ENCODE measurements at regions not wholly inside any gene's neighbourhood (a gene's known extent, or its start where the extent isn't known, plus 50 kb on each side); places are given as distances from the start of the nearest gene placed in this dataset.

- Histone ChIP-seq H3K27me3 (ENCODE audit: low read depth, low read length) (no peaks in the 10 kb centered on the region), H3K9me3 (ENCODE audit: control insufficient read depth in 1 of 2, low read length in 2 of 2) (no peaks in the 10 kb centered on the region), H3K4me3 (ENCODE audit: low read depth in 1 of 2, low read length in 2 of 2) (no peak overlapping the region), H3K4me1 (ENCODE audit: control insufficient read depth in 1 of 2, insufficient read depth in 2 of 2, low read length in 2 of 2) (no peaks in the 10 kb centered on the region), H3K36me3 (ENCODE audit: control insufficient read depth in 1 of 2, insufficient read depth in 2 of 2, low read length in 2 of 2) (no peaks in the 10 kb centered on the region), H3K27ac (ENCODE audit: low read length) (no peak overlapping the region)
These were observed 277.5 kb downstream of the RASSF9 start for GRCh38 chr12:85558684-85559083.

- H3K27me3 ChIP-seq (ENCODE audit: low read depth, low read length): no peaks in the 10 kb centered on the region
- no peaks in the 10 kb centered on the region for H3K9me3 ChIP-seq (ENCODE audit: control insufficient read depth in 1 of 2, low read length in 2 of 2)
- H3K4me1 ChIP-seq (ENCODE audit: control insufficient read depth in 1 of 2, insufficient read depth in 2 of 2, low read length in 2 of 2): no peaks in the 10 kb centered on the region
- no peaks in the 10 kb centered on the region for H3K36me3 ChIP-seq (ENCODE audit: control insufficient read depth in 1 of 2, insufficient read depth in 2 of 2, low read length in 2 of 2)
- H3K27ac ChIP-seq (ENCODE audit: low read length): no peak overlapping the region
- H3K4me3 ChIP-seq (ENCODE audit: low read depth in 1 of 2, low read length in 2 of 2): no peak overlapping the region
These were observed 277.1 kb downstream of the RASSF9 start for GRCh38 chr12:85559127-85559526.

GRCh38 chr12:85559536-85559935 lies 276.7 kb downstream of the RASSF9 start:
- no peaks in the 10 kb centered on the region for H3K4me1 ChIP-seq (ENCODE audit: control insufficient read depth in 1 of 2, insufficient read depth in 2 of 2, low read length in 2 of 2)
- no peak overlapping the region for H3K4me3 ChIP-seq (ENCODE audit: low read depth in 1 of 2, low read length in 2 of 2)
- H3K27me3 ChIP-seq (ENCODE audit: low read depth, low read length): no peaks in the 10 kb centered on the region
- no peak overlapping the region for H3K27ac ChIP-seq (ENCODE audit: low read length)
- H3K36me3 ChIP-seq (ENCODE audit: control insufficient read depth in 1 of 2, insufficient read depth in 2 of 2, low read length in 2 of 2): no peaks in the 10 kb centered on the region
- no peaks in the 10 kb centered on the region for H3K9me3 ChIP-seq (ENCODE audit: control insufficient read depth in 1 of 2, low read length in 2 of 2)

GRCh38 chr12:85562765-85563164 lies 273.4 kb downstream of the RASSF9 start:
- Histone ChIP-seq H3K36me3 (ENCODE audit: control insufficient read depth in 1 of 2, insufficient read depth in 2 of 2, low read length in 2 of 2) (no peaks in the 10 kb centered on the region), H3K9me3 (ENCODE audit: control insufficient read depth in 1 of 2, low read length in 2 of 2) (no peaks in the 10 kb centered on the region), H3K27me3 (ENCODE audit: low read depth, low read length) (no peaks in the 10 kb centered on the region), H3K4me3 (ENCODE audit: low read depth in 1 of 2, low read length in 2 of 2) (no peak overlapping the region), H3K4me1 (ENCODE audit: control insufficient read depth in 1 of 2, insufficient read depth in 2 of 2, low read length in 2 of 2) (no peaks in the 10 kb centered on the region), H3K27ac (ENCODE audit: low read length) (no peak overlapping the region)

GRCh38 chr12:85564786-85565185 lies 271.4 kb downstream of the RASSF9 start:
- Histone ChIP-seq H3K4me3 (ENCODE audit: low read depth in 1 of 2, low read length in 2 of 2) (no peak overlapping the region), H3K27me3 (ENCODE audit: low read depth, low read length) (no peaks in the 10 kb centered on the region), H3K36me3 (ENCODE audit: control insufficient read depth in 1 of 2, insufficient read depth in 2 of 2, low read length in 2 of 2) (no peaks in the 10 kb centered on the region), H3K4me1 (ENCODE audit: control insufficient read depth in 1 of 2, insufficient read depth in 2 of 2, low read length in 2 of 2) (no peaks in the 10 kb centered on the region), H3K9me3 (ENCODE audit: control insufficient read depth in 1 of 2, low read length in 2 of 2) (no peaks in the 10 kb centered on the region), H3K27ac (ENCODE audit: low read length) (no peak overlapping the region)

- H3K4me3 ChIP-seq (ENCODE audit: low read depth in 1 of 2, low read length in 2 of 2): no peak overlapping the region
- H3K36me3 ChIP-seq (ENCODE audit: control insufficient read depth in 1 of 2, insufficient read depth in 2 of 2, low read length in 2 of 2): no peaks in the 10 kb centered on the region
- H3K27ac ChIP-seq (ENCODE audit: low read length): no peak overlapping the region
- H3K9me3 ChIP-seq (ENCODE audit: control insufficient read depth in 1 of 2, low read length in 2 of 2): no peaks in the 10 kb centered on the region
- no peaks in the 10 kb centered on the region for H3K4me1 ChIP-seq (ENCODE audit: control insufficient read depth in 1 of 2, insufficient read depth in 2 of 2, low read length in 2 of 2)
- no peaks in the 10 kb centered on the region for H3K27me3 ChIP-seq (ENCODE audit: low read depth, low read length)
These were observed 267.7 kb downstream of the RASSF9 start for GRCh38 chr12:85568395-85569103.

- H3K36me3 ChIP-seq (ENCODE audit: control insufficient read depth in 1 of 2, insufficient read depth in 2 of 2, low read length in 2 of 2): no peaks in the 10 kb centered on the region
- no peak overlapping the region for H3K4me3 ChIP-seq (ENCODE audit: low read depth in 1 of 2, low read length in 2 of 2)
- no peaks in the 10 kb centered on the region for H3K27me3 ChIP-seq (ENCODE audit: low read depth, low read length)
- no peak overlapping the region for H3K27ac ChIP-seq (ENCODE audit: low read length)
- H3K9me3 ChIP-seq (ENCODE audit: control insufficient read depth in 1 of 2, low read length in 2 of 2): no peaks in the 10 kb centered on the region
- H3K4me1 ChIP-seq (ENCODE audit: control insufficient read depth in 1 of 2, insufficient read depth in 2 of 2, low read length in 2 of 2): no peaks in the 10 kb centered on the region
These were observed 266.9 kb downstream of the RASSF9 start for GRCh38 chr12:85569261-85569660.

GRCh38 chr12:85572956-85573355 lies 263.3 kb downstream of the RASSF9 start:
- no peak overlapping the region for H3K27ac ChIP-seq (ENCODE audit: low read length)
- H3K4me1 ChIP-seq (ENCODE audit: control insufficient read depth in 1 of 2, insufficient read depth in 2 of 2, low read length in 2 of 2): no peaks in the 10 kb centered on the region
- H3K27me3 ChIP-seq (ENCODE audit: low read depth, low read length): no peaks in the 10 kb centered on the region
- H3K4me3 ChIP-seq (ENCODE audit: low read depth in 1 of 2, low read length in 2 of 2): no peak overlapping the region
- no peaks in the 10 kb centered on the region for H3K9me3 ChIP-seq (ENCODE audit: control insufficient read depth in 1 of 2, low read length in 2 of 2)
- H3K36me3 ChIP-seq (ENCODE audit: control insufficient read depth in 1 of 2, insufficient read depth in 2 of 2, low read length in 2 of 2): no peaks in the 10 kb centered on the region

GRCh38 chr12:85573635-85574214 lies 262.5 kb downstream of the RASSF9 start:
- no peaks in the 10 kb centered on the region for H3K9me3 ChIP-seq (ENCODE audit: control insufficient read depth in 1 of 2, low read length in 2 of 2)
- no peaks in the 10 kb centered on the region for H3K27me3 ChIP-seq (ENCODE audit: low read depth, low read length)
- H3K4me3 ChIP-seq (ENCODE audit: low read depth in 1 of 2, low read length in 2 of 2): no peak overlapping the region
- no peak overlapping the region for H3K27ac ChIP-seq (ENCODE audit: low read length)
- no peaks in the 10 kb centered on the region for H3K36me3 ChIP-seq (ENCODE audit: control insufficient read depth in 1 of 2, insufficient read depth in 2 of 2, low read length in 2 of 2)
- H3K4me1 ChIP-seq (ENCODE audit: control insufficient read depth in 1 of 2, insufficient read depth in 2 of 2, low read length in 2 of 2): no peaks in the 10 kb centered on the region

- Histone ChIP-seq H3K27ac (ENCODE audit: low read length) (no peak overlapping the region), H3K4me3 (ENCODE audit: low read depth in 1 of 2, low read length in 2 of 2) (no peak overlapping the region), H3K4me1 (ENCODE audit: control insufficient read depth in 1 of 2, insufficient read depth in 2 of 2, low read length in 2 of 2) (no peaks in the 10 kb centered on the region), H3K9me3 (ENCODE audit: control insufficient read depth in 1 of 2, low read length in 2 of 2) (no peaks in the 10 kb centered on the region), H3K27me3 (ENCODE audit: low read depth, low read length) (no peaks in the 10 kb centered on the region), H3K36me3 (ENCODE audit: control insufficient read depth in 1 of 2, insufficient read depth in 2 of 2, low read length in 2 of 2) (no peaks in the 10 kb centered on the region)
These were observed 261.9 kb downstream of the RASSF9 start for GRCh38 chr12:85574291-85574690.

- Histone ChIP-seq H3K27ac (ENCODE audit: low read length) (no peak overlapping the region), H3K27me3 (ENCODE audit: low read depth, low read length) (no peaks in the 10 kb centered on the region), H3K36me3 (ENCODE audit: control insufficient read depth in 1 of 2, insufficient read depth in 2 of 2, low read length in 2 of 2) (no peaks in the 10 kb centered on the region), H3K4me3 (ENCODE audit: low read depth in 1 of 2, low read length in 2 of 2) (no peak overlapping the region), H3K4me1 (ENCODE audit: control insufficient read depth in 1 of 2, insufficient read depth in 2 of 2, low read length in 2 of 2) (no peaks in the 10 kb centered on the region), H3K9me3 (ENCODE audit: control insufficient read depth in 1 of 2, low read length in 2 of 2) (no peaks in the 10 kb centered on the region)
These were observed 260.8 kb downstream of the RASSF9 start for GRCh38 chr12:85575120-85576096.

Measured in muscle layer of duodenum (tissue), 2 donors.